ENCODE measurements at regions not wholly inside any gene's neighbourhood (a gene's known extent, or its start where the extent isn't known, plus 50 kb on each side); places are given as distances from the start of the nearest gene placed in this dataset.

DNA sequence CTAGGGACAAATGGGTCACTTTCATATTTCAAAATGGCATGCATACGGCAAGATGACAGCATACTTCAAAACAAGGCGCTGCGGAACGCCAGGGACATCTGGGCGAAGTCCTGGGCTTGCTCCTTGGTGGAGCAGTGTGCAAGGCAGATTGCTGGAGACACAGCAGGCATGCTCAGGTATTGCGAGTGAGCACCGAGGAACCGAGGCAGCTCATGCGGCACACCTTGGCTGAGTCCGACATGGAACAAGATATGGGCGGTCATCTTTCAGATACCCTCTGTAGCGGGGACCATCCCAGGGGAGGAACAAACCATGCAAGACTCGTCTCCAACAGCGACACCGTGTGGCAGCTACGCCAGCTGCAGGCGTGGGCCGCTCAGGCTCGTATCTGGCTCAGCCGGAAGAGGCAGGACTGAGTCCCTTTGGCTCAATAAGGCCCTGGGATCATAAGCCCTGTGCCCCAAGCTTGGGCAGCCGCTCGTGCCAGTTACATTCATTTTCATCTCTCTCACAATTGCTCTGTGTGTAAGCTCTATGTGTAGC, 112.4 kb downstream of the NUFIP1 start:
- Histone ChIP-seq H3K4me1 (ENCODE audit: insufficient read depth, low read length) (no peaks in the 10 kb centered on the region), H3K4me3 (ENCODE audit: low read length) (no peak overlapping the region), H3K36me3 (ENCODE audit: insufficient read depth, low read length) (no peaks in the 10 kb centered on the region), H3K27me3 (ENCODE audit: control insufficient read depth in 1 of 2, insufficient read depth in 2 of 2, low read length in 2 of 2) (peaks cover 0 to 2% of the 10 kb centered on the region in 2 experiments), H3K9me3 (ENCODE audit: control insufficient read depth in 1 of 2, insufficient read depth in 1 of 2, low read length in 2 of 2) (peaks cover 0 to 10% of the 10 kb centered on the region in 2 experiments), H3K27ac (ENCODE audit: low read depth in 1 of 2, low read length in 2 of 2) (no peak overlapping the region)
- DNase-seq: peak in 1 of 14 experiments; percentile 11
- ChIA-PET POLR2A (no interaction called here), CTCF (no interaction called here)
- intact Hi-C loops (cut with DNase I, micrococcal nuclease): loop anchor here in 1 of 2 experiments (5.0 kb wide), 1 partner anchor 395 kb away; no protein-coding TSS in a partner anchor
- H3K4me3 Mint-ChIP-seq: no peak overlapping the region
- H3K27me3 Mint-ChIP-seq: no peaks in the 10 kb centered on the region
- H3K9me3 Mint-ChIP-seq: no peaks in the 10 kb centered on the region
- TF ChIP-seq, protein P1, sequence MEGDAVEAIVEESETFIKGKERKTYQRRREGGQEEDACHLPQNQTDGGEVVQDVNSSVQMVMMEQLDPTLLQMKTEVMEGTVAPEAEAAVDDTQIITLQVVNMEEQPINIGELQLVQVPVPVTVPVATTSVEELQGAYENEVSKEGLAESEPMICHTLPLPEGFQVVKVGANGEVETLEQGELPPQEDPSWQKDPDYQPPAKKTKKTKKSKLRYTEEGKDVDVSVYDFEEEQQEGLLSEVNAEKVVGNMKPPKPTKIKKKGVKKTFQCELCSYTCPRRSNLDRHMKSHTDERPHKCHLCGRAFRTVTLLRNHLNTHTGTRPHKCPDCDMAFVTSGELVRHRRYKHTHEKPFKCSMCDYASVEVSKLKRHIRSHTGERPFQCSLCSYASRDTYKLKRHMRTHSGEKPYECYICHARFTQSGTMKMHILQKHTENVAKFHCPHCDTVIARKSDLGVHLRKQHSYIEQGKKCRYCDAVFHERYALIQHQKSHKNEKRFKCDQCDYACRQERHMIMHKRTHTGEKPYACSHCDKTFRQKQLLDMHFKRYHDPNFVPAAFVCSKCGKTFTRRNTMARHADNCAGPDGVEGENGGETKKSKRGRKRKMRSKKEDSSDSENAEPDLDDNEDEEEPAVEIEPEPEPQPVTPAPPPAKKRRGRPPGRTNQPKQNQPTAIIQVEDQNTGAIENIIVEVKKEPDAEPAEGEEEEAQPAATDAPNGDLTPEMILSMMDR (IDR thresholded peaks at IDR 0.05): no peak
- no peak for ATAC-seq (ENCODE audit: poor library complexity)
- H3K36me3 Mint-ChIP-seq (ENCODE audit: low read depth): no peaks in the 10 kb centered on the region
- H3K4me1 Mint-ChIP-seq (ENCODE audit: low read depth): no peaks in the 10 kb centered on the region
- no peak overlapping the region for H3K27ac Mint-ChIP-seq

DNA sequence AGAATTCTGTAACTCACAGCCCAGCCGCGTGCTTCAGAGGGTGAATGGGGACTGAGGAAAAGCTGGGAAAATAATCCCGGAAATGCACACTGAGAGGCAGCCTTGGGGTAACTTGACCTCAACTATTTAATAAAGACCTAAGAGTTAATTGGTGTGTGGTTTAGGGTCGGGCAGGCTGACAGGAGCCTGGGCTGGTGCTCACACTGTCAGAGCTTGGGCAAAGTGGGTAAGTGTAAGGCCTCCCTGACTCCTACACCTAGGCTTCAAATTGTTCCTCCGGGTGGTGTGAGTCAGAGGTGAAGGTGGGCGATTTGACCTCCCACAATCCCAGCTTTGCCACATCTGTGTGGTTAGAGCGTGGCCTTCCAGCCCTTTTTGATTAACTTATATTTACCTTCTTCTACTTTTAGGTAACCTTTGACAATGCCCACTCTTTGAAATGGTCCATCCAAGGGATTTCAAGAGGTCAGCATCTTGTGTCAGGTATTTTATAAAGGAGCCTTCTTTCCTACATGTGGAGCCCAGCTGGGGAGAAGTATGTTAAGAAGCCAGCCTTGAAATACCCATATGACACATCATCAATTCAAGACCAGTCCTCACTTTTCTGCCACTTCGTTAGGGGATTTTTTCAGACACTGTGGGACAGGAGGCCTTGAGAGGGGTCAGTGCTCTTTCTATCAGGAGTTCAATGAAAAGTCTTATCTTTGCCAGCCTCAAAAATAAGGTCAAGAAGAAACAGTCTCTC, 114.2 kb downstream of the NUFIP1 start:
- Histone ChIP-seq H3K27ac (ENCODE audit: low read depth in 1 of 2, low read length in 2 of 2) (no peak overlapping the region), H3K36me3 (ENCODE audit: insufficient read depth, low read length) (no peaks in the 10 kb centered on the region), H3K9me3 (ENCODE audit: control insufficient read depth in 1 of 2, insufficient read depth in 1 of 2, low read length in 2 of 2) (peaks cover 0 to 10% of the 10 kb centered on the region in 2 experiments), H3K4me3 (ENCODE audit: low read length) (no peak overlapping the region), H3K27me3 (ENCODE audit: control insufficient read depth in 1 of 2, insufficient read depth in 2 of 2, low read length in 2 of 2) (peaks cover 0 to 2% of the 10 kb centered on the region in 2 experiments), H3K4me1 (ENCODE audit: insufficient read depth, low read length) (no peaks in the 10 kb centered on the region)
- Mint-ChIP-seq H3K27me3 (peaks cover 5% of the 10 kb centered on the region), H3K27ac (no peak overlapping the region), H3K36me3 (ENCODE audit: low read depth) (no peaks in the 10 kb centered on the region), H3K9me3 (no peaks in the 10 kb centered on the region), H3K4me1 (ENCODE audit: low read depth) (no peaks in the 10 kb centered on the region), H3K4me3 (no peak overlapping the region)
- ChIA-PET POLR2A (no interaction called here), CTCF (interaction anchor here (0.5 kb wide), 1 partner anchor 157 kb away, joined by 3 read pairs; no protein-coding TSS in a partner anchor)
- ATAC-seq (ENCODE audit: poor library complexity) (no peak), DNase-seq (no peak)
- TF ChIP-seq, protein P1 (IDR thresholded peaks at IDR 0.05): no peak
- intact Hi-C loops (cut with DNase I, micrococcal nuclease): loop anchor here in 1 of 2 experiments (5.0 kb wide), 1 partner anchor 393 kb away; no protein-coding TSS in a partner anchor

GRCh38 chr13:44874176-44874575, 115.1 kb downstream of the NUFIP1 start:
- Histone ChIP-seq H3K9me3 (ENCODE audit: control insufficient read depth in 1 of 2, insufficient read depth in 1 of 2, low read length in 2 of 2) (peaks cover 0 to 10% of the 10 kb centered on the region in 2 experiments), H3K36me3 (ENCODE audit: insufficient read depth, low read length) (no peaks in the 10 kb centered on the region), H3K27me3 (ENCODE audit: control insufficient read depth in 1 of 2, insufficient read depth in 2 of 2, low read length in 2 of 2) (peaks cover 0 to 2% of the 10 kb centered on the region in 2 experiments), H3K27ac (ENCODE audit: low read depth in 1 of 2, low read length in 2 of 2) (no peak overlapping the region), H3K4me3 (ENCODE audit: low read length) (no peak overlapping the region), H3K4me1 (ENCODE audit: insufficient read depth, low read length) (no peaks in the 10 kb centered on the region)
- H3K9me3 Mint-ChIP-seq: no peaks in the 10 kb centered on the region
- H3K36me3 Mint-ChIP-seq (ENCODE audit: low read depth): no peaks in the 10 kb centered on the region
- CTCF ChIA-PET: no interaction called here
- TF ChIP-seq, protein P1 (IDR thresholded peaks at IDR 0.05): no peak
- intact Hi-C loops (cut with DNase I, micrococcal nuclease): no loop called here
- ATAC-seq (ENCODE audit: poor library complexity) (no peak), DNase-seq (no peak)
- H3K4me3 Mint-ChIP-seq: no peak overlapping the region
- POLR2A ChIA-PET: no interaction called here
- H3K4me1 Mint-ChIP-seq (ENCODE audit: low read depth): no peaks in the 10 kb centered on the region
- no peak overlapping the region for H3K27ac Mint-ChIP-seq
- peaks cover 5% of the 10 kb centered on the region for H3K27me3 Mint-ChIP-seq

All from CD4-positive, alpha-beta T cell (primary cell).